Activated naive CD4-positive, alpha-beta T cell treated with anti-CD3 and anti-CD28 coated beads, Interleukin-2, amount 10 ng/mL, durations not matched to agents 7 days and 5 days (primary cell): ENCODE measurements at regions not wholly inside any gene's neighbourhood (a gene's known extent, or its start where the extent isn't known, plus 50 kb on each side); places are given as distances from the start of the nearest gene placed in this dataset.

Experiments used
- CTCF ChIA-PET: fragments of 350-600 bp; sonication (Branson Sonifier 250); formaldehyde crosslinking; loops from one replicate; lab custom pipeline; 2021; ENCODE audit warnings: antibody characterized with exemption; lab: Charles Lee
- DNase-seq: peaks from one replicate; pipeline ENCODE4 v3.0.0-alpha.2; 2020
- H3K27ac Mint-ChIP-seq: one replicate; pipeline ENCODE4 v1.8.0; 2021; ENCODE audit warnings: mild to moderate bottlenecking, moderate library complexity, mixed read lengths
- H3K27me3 Mint-ChIP-seq: one replicate; pipeline ENCODE4 v1.8.0; 2021; ENCODE audit warnings: mild to moderate bottlenecking, mixed read lengths
- H3K36me3 Mint-ChIP-seq: one replicate; pipeline ENCODE4 v1.8.0; 2021; ENCODE audit warnings: mixed read lengths
- H3K4me1 Mint-ChIP-seq: one replicate; pipeline ENCODE4 v1.8.0; 2021; ENCODE audit warnings: mixed read lengths
- H3K4me3 Mint-ChIP-seq: one replicate; pipeline ENCODE4 v1.8.0; 2021; ENCODE audit warnings: mild to moderate bottlenecking, moderate library complexity, mixed read lengths
- H3K9me3 Mint-ChIP-seq: one replicate; pipeline ENCODE4 v1.8.0; 2021; ENCODE audit warnings: mixed read lengths

DNA sequence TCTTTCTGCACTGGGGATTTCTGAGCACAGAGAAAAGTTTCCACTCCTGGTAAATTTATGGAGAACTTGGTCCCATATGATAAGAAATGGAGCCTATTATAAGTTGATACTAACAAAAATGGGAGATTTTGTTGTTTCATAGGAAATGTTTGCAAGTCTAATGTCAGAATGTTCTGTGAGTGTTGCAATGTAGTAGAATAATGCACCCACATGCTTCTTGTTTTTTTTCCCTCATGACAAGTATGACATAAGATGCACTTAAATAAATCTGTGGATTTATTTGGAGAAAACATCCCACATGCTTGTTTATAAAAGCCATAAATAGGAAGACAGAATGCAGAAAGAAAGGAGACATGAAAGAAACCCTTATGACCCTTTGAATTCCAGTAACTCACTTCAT lies 50.8 kb upstream of the KCNJ6 start:
- Mint-ChIP-seq H3K27ac (no peak overlapping the region), H3K4me1 (no peaks in the 10 kb centered on the region), H3K27me3 (no peaks in the 10 kb centered on the region), H3K4me3 (no peak overlapping the region), H3K9me3 (no peaks in the 10 kb centered on the region), H3K36me3 (no peaks in the 10 kb centered on the region)
- no peak for DNase-seq
- CTCF ChIA-PET, result no interaction called here

DNA sequence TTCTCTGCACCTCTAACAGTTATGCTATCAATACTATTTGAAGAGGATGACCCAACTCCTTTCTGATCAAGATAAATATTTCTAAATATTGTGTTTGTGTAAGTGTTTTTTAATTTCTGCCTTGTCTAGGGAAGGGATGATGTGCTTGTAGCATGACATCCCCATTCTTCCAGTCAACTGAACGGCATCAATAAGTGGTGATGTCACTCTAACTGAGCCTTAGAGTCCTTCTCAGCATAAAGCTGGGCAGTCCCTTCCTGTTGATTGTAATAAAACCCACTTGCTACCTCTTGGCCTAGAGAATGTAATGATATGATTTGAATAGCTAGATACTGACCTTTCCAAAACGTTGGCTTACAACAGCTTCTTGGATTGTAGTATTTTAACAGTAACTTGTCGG lies 52.5 kb upstream of the KCNJ6 start:
- no peak for DNase-seq
- Mint-ChIP-seq H3K9me3 (no peaks in the 10 kb centered on the region), H3K27ac (no peak overlapping the region), H3K36me3 (no peaks in the 10 kb centered on the region), H3K4me3 (no peak overlapping the region), H3K27me3 (no peaks in the 10 kb centered on the region), H3K4me1 (no peaks in the 10 kb centered on the region)
- CTCF ChIA-PET, result no interaction called here

DNA sequence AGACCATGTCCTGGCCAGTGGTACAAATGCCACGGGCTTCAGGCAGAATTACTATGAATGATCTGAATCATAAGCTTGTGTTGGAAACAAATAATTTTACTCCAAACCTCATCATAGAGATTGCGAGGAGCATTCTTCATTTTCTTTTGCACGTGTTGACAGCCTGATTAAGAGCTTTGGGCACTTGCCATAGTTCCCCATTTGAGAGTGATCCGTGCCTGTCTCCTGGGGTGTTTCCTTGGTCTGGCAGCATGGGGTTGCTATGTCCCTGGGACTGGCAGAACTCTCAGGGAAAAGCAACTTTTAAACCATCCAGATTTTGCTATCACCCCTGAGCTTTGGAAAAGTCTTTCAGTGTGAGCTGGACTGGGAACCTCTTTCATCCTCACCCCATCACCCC lies 54.3 kb upstream of the KCNJ6 start:
- CTCF ChIA-PET, result no interaction called here

DNA sequence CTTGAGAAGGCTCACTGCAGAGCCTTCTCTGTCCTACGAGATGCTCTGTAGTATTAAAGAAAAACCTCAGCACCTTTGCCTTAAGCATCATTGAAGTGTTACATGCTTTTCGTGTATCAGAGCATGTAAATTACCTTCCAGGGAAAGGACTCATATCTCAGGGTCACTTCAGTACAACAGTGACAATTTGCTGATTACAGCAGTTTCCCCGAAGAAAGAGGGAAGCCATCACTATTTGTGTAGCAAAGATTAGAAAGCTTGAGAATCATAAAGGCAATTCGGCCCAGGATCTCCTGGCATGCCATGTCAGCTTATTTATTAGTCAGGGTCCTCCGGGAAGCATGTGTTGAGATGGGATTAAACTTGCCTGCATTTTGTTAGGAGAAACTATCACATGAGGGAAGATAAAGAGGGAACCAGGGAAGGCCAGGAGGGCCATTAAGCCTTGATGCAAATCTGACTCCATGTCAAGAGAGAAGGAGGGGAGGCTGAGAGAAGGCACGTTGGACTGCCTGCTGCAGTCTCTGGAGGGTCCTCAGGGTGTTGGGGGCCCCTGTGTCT lies 55.2 kb upstream of the KCNJ6 start:
- no peak overlapping the region for H3K27ac Mint-ChIP-seq
- no peaks in the 10 kb centered on the region for H3K4me1 Mint-ChIP-seq
- CTCF ChIA-PET, result no interaction called here
- no peak overlapping the region for H3K4me3 Mint-ChIP-seq
- H3K9me3 Mint-ChIP-seq, result no peaks in the 10 kb centered on the region
- DNase-seq, result no peak
- no peaks in the 10 kb centered on the region for H3K27me3 Mint-ChIP-seq
- no peaks in the 10 kb centered on the region for H3K36me3 Mint-ChIP-seq

More for the DNA sequence above, 54.3 kb upstream of the KCNJ6 start:
- Mint-ChIP-seq H3K4me3 (no peak overlapping the region), H3K9me3 (no peaks in the 10 kb centered on the region), H3K27ac (no peak overlapping the region), H3K27me3 (no peaks in the 10 kb centered on the region), H3K36me3 (no peaks in the 10 kb centered on the region), H3K4me1 (no peaks in the 10 kb centered on the region)
- no peak for DNase-seq

DNA sequence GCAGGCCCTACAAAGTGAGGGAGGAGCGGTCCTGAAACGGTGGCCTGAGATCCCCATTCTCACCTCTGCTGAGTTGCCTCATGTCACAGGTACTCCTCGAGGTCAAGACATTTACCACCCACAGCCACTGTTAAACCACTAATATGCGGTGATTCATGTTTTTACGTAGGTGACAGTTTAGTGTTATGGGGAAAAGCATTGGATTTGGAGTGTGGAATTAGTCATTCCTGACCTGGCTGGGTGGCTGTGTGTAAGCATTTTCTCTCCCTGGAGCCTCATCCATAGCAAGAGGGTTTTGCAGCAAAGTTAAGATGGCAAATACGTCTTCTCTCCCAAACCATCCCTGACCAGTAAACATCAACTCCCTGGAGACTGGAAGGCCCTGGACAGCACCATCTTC lies 57.8 kb upstream of the KCNJ6 start:
- CTCF ChIA-PET, result no interaction called here
- no peaks in the 10 kb centered on the region for H3K4me1 Mint-ChIP-seq

DNA sequence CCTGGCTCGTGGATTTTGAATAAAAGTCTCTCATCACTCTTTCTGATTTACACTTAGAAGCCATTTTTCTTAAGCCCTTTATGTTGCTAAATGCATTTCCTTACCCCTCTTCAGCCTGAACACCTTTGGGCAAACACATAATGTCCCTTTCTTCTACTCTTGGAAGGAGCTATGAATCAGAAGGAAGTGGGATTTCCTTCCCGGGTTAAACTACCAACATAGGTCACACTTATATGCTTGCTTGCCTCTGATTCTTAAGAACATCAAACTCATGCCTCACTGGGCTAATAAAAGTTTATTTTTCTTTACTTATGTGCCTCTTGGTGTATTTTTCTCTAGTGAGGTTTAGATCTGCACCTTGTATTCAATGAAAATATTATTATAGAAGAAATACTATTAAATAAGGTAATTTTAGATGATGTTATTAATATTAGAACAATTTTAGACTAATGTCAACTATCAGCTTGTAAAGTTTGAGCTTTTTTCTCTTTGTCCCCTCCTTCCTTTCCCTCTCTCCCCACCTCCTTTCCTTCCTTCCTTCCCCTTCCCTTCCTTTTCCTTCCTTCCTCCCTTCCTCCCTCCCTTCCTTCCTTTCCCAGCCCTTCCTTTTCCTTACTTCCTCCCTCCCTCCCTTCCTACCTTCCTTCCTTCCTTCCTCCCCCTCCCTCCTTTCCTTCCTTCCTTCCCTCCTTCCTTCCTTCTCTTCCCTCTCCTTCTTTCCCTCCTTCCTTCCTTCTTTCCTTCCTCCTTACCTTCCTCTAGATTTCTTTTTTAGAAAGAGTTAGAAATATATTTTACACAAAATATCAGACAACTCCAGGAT lies 66.5 kb upstream of the KCNJ6 start:
- DNase-seq, result no peak
- no peak overlapping the region for H3K4me3 Mint-ChIP-seq
- no peaks in the 10 kb centered on the region for H3K4me1 Mint-ChIP-seq
- H3K9me3 Mint-ChIP-seq, result no peaks in the 10 kb centered on the region
- CTCF ChIA-PET, result no interaction called here
- no peaks in the 10 kb centered on the region for H3K36me3 Mint-ChIP-seq
- H3K27ac Mint-ChIP-seq, result no peak overlapping the region
- no peaks in the 10 kb centered on the region for H3K27me3 Mint-ChIP-seq

More for the DNA sequence above, 57.8 kb upstream of the KCNJ6 start:
- no peak for DNase-seq
- Mint-ChIP-seq H3K36me3 (no peaks in the 10 kb centered on the region), H3K27ac (no peak overlapping the region), H3K27me3 (no peaks in the 10 kb centered on the region), H3K4me3 (no peak overlapping the region), H3K9me3 (no peaks in the 10 kb centered on the region)

DNA sequence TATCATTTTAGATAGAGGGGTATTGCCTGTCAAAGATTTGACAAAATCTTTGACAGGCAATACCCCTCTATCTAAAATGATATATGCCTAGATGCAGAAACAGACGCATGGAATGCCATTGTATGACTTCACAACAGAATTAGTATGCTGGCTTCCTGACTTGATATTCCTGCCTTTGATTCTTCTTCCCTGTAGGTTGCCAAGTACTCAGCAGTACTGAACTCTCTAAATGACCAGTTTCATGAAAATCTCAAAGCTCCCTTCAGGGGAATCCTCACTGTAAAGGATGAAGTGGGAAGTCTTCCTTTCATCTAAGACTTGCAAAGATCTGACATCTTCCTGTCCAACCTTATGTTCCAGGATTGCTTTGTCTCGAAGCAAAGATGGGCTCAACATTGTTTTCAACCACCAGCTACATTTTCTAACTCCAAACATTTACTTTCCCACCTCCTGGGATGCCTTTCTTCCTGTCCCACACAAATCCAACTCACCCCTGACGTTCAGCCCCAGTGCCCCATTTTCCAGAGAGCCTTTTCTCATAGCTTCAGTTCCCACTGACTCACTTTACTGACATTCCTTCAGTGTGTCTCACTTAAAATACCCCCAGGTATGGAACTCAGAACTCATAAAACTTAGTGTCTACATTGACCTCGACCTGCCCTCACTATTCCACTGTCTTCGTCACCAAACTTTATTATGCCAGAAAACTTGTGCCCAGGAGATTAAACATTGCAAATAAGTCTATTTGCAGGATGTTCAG lies 67.3 kb upstream of the KCNJ6 start:
- H3K4me1 Mint-ChIP-seq, result no peaks in the 10 kb centered on the region
- CTCF ChIA-PET, result no interaction called here
- no peaks in the 10 kb centered on the region for H3K36me3 Mint-ChIP-seq
- H3K27ac Mint-ChIP-seq, result no peak overlapping the region
- H3K27me3 Mint-ChIP-seq, result no peaks in the 10 kb centered on the region
- H3K9me3 Mint-ChIP-seq, result no peaks in the 10 kb centered on the region
- no peak for DNase-seq
- H3K4me3 Mint-ChIP-seq, result no peak overlapping the region

DNA sequence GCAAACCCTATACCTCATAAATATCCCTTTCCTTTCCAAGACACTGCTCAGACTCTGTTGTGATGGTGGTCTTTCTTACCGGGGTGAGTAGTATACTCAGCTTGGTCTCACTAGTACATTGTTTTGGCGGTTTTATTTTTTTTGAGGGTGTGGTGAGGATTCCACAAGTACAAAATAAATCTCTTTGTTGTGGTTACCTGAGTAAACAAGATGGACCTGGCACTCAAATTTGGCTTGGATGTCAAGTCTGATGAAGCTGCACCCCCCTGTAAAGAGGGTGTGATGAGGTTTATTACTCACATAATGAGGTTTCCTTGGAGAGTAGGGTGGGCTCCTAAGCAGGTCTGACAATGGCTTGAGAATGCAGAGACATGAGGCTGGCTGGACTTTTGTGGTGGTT lies 68.2 kb upstream of the KCNJ6 start:
- no peak overlapping the region for H3K27ac Mint-ChIP-seq
- H3K27me3 Mint-ChIP-seq, result no peaks in the 10 kb centered on the region
- H3K4me3 Mint-ChIP-seq, result no peak overlapping the region
- no peaks in the 10 kb centered on the region for H3K36me3 Mint-ChIP-seq
- H3K9me3 Mint-ChIP-seq, result no peaks in the 10 kb centered on the region
- CTCF ChIA-PET, result no interaction called here
- DNase-seq, result no peak
- no peaks in the 10 kb centered on the region for H3K4me1 Mint-ChIP-seq

DNA sequence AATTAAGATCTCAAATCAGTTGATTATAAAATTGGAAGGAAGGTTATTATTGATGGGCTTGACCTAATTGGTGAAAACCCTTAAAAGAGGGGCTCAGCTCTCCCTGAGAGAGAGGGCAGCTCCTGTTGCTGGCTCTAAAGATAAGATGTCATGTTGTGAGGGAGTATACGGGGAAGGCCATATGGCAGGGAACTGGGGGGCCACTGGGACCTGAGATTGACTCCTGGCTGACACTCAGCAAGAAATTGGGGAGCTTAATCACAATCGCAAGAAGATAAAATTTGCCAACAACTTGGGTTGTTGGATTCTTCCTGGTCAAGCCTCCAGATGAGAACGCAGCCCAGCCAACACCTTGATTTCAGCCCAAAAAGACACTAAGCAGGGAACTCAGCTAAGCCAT lies 69.7 kb upstream of the KCNJ6 start:
- Mint-ChIP-seq H3K27ac (no peak overlapping the region), H3K27me3 (no peaks in the 10 kb centered on the region), H3K9me3 (no peaks in the 10 kb centered on the region), H3K4me3 (no peak overlapping the region), H3K36me3 (no peaks in the 10 kb centered on the region), H3K4me1 (no peaks in the 10 kb centered on the region)
- CTCF ChIA-PET, result no interaction called here
- DNase-seq, result no peak

DNA sequence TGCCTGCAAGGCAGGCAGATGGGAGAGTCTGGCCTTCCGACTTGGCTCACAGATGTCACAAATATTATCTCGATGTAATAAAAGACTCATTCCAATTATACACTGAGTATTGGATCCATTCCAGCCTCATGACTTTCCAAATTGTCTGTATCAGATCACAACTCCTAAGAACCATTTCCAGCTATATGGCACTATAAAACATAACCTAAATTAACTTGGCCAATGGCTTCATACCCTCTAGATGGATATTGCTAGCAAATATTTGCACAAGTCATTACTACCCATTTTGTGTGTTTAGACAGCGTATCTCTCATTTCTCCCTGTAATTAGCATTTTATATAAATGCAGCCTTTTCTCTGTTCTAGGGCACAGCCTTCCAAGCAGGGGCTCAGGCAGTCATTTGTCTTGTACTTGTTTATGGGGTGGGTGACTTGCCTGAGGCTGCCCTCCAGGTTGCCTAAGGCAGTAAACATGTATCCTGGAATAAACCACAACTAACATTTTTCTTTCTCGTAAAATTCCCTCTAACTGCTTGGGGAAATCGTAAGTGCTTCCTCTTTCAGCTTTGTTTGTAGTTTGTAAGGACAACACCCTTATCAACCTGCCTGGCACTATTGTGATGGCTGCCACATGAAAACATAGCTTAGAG lies 70.6 kb upstream of the KCNJ6 start:
- CTCF ChIA-PET, result no interaction called here

DNA sequence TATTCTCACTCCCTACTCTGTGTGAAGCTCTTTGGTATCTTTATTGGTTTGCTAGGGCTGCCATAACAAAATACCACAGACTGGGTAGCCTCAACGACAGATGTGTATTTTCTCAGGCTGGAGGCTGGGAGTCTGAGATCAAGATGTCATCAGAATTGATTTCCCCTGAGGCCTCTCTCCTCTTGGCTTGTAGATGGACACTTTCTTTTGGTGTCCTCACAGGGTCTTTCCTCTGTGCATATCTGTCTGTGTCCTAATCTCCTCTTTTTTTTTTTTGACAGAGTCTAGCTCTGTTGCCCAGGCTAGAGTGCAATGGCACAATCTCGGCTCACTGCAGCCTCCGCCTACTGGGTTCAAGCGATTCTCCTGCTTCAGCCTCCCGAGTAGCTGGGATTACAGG lies 71.4 kb upstream of the KCNJ6 start:
- no peaks in the 10 kb centered on the region for H3K9me3 Mint-ChIP-seq
- no peak for DNase-seq
- H3K36me3 Mint-ChIP-seq, result no peaks in the 10 kb centered on the region
- H3K27ac Mint-ChIP-seq, result no peak overlapping the region
- H3K4me3 Mint-ChIP-seq, result no peak overlapping the region
- H3K27me3 Mint-ChIP-seq, result no peaks in the 10 kb centered on the region
- CTCF ChIA-PET, result no interaction called here
- H3K4me1 Mint-ChIP-seq, result no peaks in the 10 kb centered on the region

More for the DNA sequence above, 70.6 kb upstream of the KCNJ6 start:
- Mint-ChIP-seq H3K4me3 (no peak overlapping the region), H3K27me3 (no peaks in the 10 kb centered on the region), H3K4me1 (no peaks in the 10 kb centered on the region), H3K27ac (no peak overlapping the region), H3K9me3 (no peaks in the 10 kb centered on the region), H3K36me3 (no peaks in the 10 kb centered on the region)
- DNase-seq, result no peak

DNA sequence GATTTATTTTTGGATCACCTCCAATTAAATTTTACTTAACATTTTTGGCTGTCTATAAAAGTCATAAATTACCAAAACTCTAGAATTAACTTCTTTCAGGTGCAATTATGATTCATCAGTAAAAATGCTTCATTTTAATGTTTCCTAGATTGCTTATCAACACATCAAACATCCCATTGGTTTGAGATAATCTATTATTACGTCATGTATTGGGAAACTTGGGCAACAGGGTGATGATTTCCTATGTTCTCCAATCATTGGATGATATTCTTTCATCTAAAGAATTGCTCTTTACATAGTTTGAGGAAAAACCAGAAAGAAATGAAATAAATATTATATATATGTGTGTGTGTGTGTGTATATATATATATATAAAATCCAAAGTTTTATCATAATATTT lies 76.8 kb upstream of the KCNJ6 start:
- no peak overlapping the region for H3K4me3 Mint-ChIP-seq
- CTCF ChIA-PET, result no interaction called here
- H3K27me3 Mint-ChIP-seq, result no peaks in the 10 kb centered on the region
- H3K9me3 Mint-ChIP-seq, result no peaks in the 10 kb centered on the region
- no peak overlapping the region for H3K27ac Mint-ChIP-seq
- no peaks in the 10 kb centered on the region for H3K36me3 Mint-ChIP-seq
- H3K4me1 Mint-ChIP-seq, result no peaks in the 10 kb centered on the region
- no peak for DNase-seq

DNA sequence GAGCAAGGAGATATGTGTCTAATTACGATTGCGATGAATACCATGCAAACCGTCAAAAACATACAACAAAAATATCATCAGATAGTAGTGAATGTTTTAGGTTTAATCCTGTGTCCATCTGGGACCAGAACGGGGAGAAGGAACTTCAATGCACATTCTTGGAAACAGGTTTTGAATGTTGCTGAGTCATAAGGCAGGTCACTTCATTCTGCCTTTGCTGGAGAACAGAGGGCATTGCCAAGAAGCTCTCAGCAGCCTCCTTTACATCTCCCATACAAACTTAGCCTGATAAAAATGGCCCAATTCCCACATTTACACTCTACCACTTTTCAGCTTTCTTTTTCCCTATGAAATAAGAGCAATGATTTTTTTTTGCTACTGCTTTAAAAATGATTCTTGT lies 78.0 kb upstream of the KCNJ6 start:
- no peak for DNase-seq
- no peaks in the 10 kb centered on the region for H3K36me3 Mint-ChIP-seq
- H3K27ac Mint-ChIP-seq, result no peak overlapping the region
- H3K9me3 Mint-ChIP-seq, result no peaks in the 10 kb centered on the region
- no peak overlapping the region for H3K4me3 Mint-ChIP-seq
- CTCF ChIA-PET, result no interaction called here
- H3K27me3 Mint-ChIP-seq, result no peaks in the 10 kb centered on the region
- H3K4me1 Mint-ChIP-seq, result no peaks in the 10 kb centered on the region

DNA sequence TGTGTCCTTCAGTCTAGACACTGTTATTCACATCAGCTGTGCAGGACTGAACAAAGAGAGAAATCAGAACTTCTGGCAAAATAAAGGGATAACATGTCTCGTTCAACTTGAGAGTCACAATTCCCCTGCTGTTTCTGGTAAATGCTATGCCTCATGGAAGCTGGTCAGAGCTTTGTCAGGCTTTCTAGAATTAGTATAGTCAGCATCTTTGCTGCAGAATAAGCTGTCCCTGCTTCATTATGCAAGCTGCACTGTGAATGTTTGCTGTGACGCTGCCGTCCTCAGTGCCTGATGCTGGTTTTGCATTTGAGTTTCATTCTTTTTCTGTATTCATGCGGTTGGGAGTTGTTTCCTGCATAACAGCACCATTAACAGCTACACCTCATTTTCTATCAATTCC lies 96.4 kb upstream of the KCNJ6 start:
- Mint-ChIP-seq H3K27me3 (peaks cover 9% of the 10 kb centered on the region), H3K36me3 (no peaks in the 10 kb centered on the region), H3K4me1 (no peaks in the 10 kb centered on the region), H3K27ac (no peak overlapping the region), H3K4me3 (no peak overlapping the region), H3K9me3 (no peaks in the 10 kb centered on the region)
- no peak for DNase-seq
- CTCF ChIA-PET, result no interaction called here
